Gastrocnemius medialis (tissue), 4 donors: ENCODE measurements at regions not wholly inside any gene's neighbourhood (a gene's known extent, or its start where the extent isn't known, plus 50 kb on each side); places are given as distances from the start of the nearest gene placed in this dataset.
"Not testable (repeated sequence)": the region's sequence is repeated elsewhere in the genome, so short reads cannot be mapped to it uniquely, and the experiment has no call there.

Experiments
- CTCF ChIP-seq, 5 experiments: fragments of 450-650 bp in 3 of 5; fragments of 200-600 bp in 2 of 5; sonication (generic) in 2 of 5; IDR thresholded peaks in 4 of 5; conservative IDR thresholded peaks in 1 of 5; 1 replicate in 4 of 5; 2 replicates in 1 of 5; pipeline ENCODE4 v1.5.1; 2016 to 2019; ENCODE audit warnings: antibody characterized with exemption in 5 of 5, mild to moderate bottlenecking in 3 of 5, moderate library complexity in 3 of 5
- POLR2A ChIP-seq, 2 donors: fragments of 450-650 bp; IDR thresholded peaks; one replicate each; pipeline ENCODE4 v1.6.1; 2017; ENCODE audit warnings: antibody characterized with exemption in 2 of 2, mild to moderate bottlenecking in 2 of 2, moderate library complexity in 2 of 2

GRCh38 chr11:89601263-89601662 lies 108.8 kb upstream of the TRIM77 start:
- TF ChIP-seq CTCF (IDR thresholded peaks at IDR 0.05 in 4 of 5, conservative IDR thresholded peaks at IDR 0.05 in 1 of 5); POLR2A (IDR thresholded peaks at IDR 0.05): not testable (repeated sequence)
